ENCODE measurements at regions not wholly inside any gene's neighbourhood (a gene's known extent, or its start where the extent isn't known, plus 50 kb on each side); places are given as distances from the start of the nearest gene placed in this dataset.

GRCh38 chr2:15751477-15751876 is 159.8 kb downstream of the DDX1 start:
- WGBS, 2 experiments (ENCODE audit: extremely low coverage in 1 of 2, insufficient coverage in 1 of 2, insufficient read length in 1 of 2, insufficient replicate concordance in 2 of 2, low coverage in 1 of 2, low lambda C conversion rate in 2 of 2, missing lambda C conversion rate in 1 of 2), result 88% methylated on average over 2 of the region's 2 CpGs; no CpG with 5 or more reads in 1 of the 2 experiments
- H3K4me3 ChIP-seq (ENCODE audit: extremely low read depth in 1 of 4, insufficient read depth in 2 of 4, low read depth in 3 of 4, low read length in 4 of 4), result no peak overlapping the region
- no peak overlapping the region for H4K8ac ChIP-seq (ENCODE audit: extremely low read depth, insufficient read depth, low read length)
- H3K4me1 ChIP-seq (replicated peaks in 1 of 4; ENCODE audit: control insufficient read depth in 3 of 4, insufficient read depth in 4 of 4, low read length in 3 of 4), result peaks cover 5 to 12% (median 10%) of the 10 kb centered on the region in 4 experiments
- no peak overlapping the region for H3K9ac ChIP-seq (replicated peaks in 1 of 4; ENCODE audit: extremely low read depth in 1 of 4, low read depth in 3 of 4, low read length in 3 of 4)
- no peak overlapping the region for H3K4me2 ChIP-seq (ENCODE audit: insufficient read depth in 1 of 2, low read depth in 2 of 2, low read length in 2 of 2)
- H3K27me3 ChIP-seq (replicated peaks in 1 of 4; ENCODE audit: control insufficient read depth in 3 of 4, extremely low read depth in 1 of 4, insufficient read depth in 3 of 4, low read length in 3 of 4), result no peaks in the 10 kb centered on the region
- no peak overlapping the region for H3K4ac ChIP-seq (replicated peaks; ENCODE audit: insufficient read length, low read depth, low read length)
- no peak overlapping the region for H4K5ac ChIP-seq (ENCODE audit: insufficient read length, low read depth, low read length)
- H2BK15ac ChIP-seq (ENCODE audit: low read length), result no peak overlapping the region
- H2BK5ac ChIP-seq (ENCODE audit: low read depth, low read length), result no peak overlapping the region
- H3K27ac ChIP-seq (ENCODE audit: low read depth, low read length), result no peak overlapping the region
- H3K79me1 ChIP-seq (ENCODE audit: low read depth, low read length), result no peaks in the 10 kb centered on the region
- H3K18ac ChIP-seq (ENCODE audit: extremely low read depth, low read length), result no peak overlapping the region
- 0 out of 4 replicates have a peak, but pooled peaks cover 0 to 3% of the 10 kb centered on the region in 2 experiments for H3K9me3 ChIP-seq (ENCODE audit: insufficient read depth in 2 of 2, low read depth in 1 of 2, low read length in 1 of 2)
- no peaks in the 10 kb centered on the region for H3K23me2 ChIP-seq (ENCODE audit: low read depth, low read length)
- DNase-seq (ENCODE audit: low read depth in 1 of 2, low spot score in 2 of 2), result no peak
- no peak overlapping the region for H2BK120ac ChIP-seq (replicated peaks; ENCODE audit: low read depth, low read length)
- no peak overlapping the region for H2AFZ ChIP-seq (ENCODE audit: low read length)
- no peaks in the 10 kb centered on the region for H4K20me1 ChIP-seq (replicated peaks in 1 of 2; ENCODE audit: control insufficient read depth in 1 of 2, insufficient read depth in 2 of 2, low read length in 2 of 2)
- no peak for FAIRE-seq
- no peak overlapping the region for H3K14ac ChIP-seq (ENCODE audit: insufficient read length)
- no peak overlapping the region for H2BK12ac ChIP-seq (ENCODE audit: low read depth, low read length)
- ChIA-PET POLR2A (ENCODE audit: partially characterized antibody) (interaction anchor here (0.6 kb wide), 1 partner anchor 8 kb away, joined by 3 read pairs; no protein-coding TSS in a partner anchor), CTCF (ENCODE audit: partially characterized antibody) (interaction anchor here (0.7 to 4.6 kb wide), 11 partner anchors 8 to 193 kb away, joined by 3 to 29 read pairs (median 5); no protein-coding TSS in a partner anchor)
- H3K56ac ChIP-seq (replicated peaks; ENCODE audit: insufficient read length, low read depth, low read length), result no peak overlapping the region
- no peaks in the 10 kb centered on the region for H3K36me3 ChIP-seq (ENCODE audit: control insufficient read depth in 2 of 4, insufficient read depth in 4 of 4, low read length in 3 of 4)
- H2AK5ac ChIP-seq (ENCODE audit: low read depth, low read length), result no peak overlapping the region
- no peak overlapping the region for H3K23ac ChIP-seq (ENCODE audit: insufficient read length)
- no peak overlapping the region for H2BK20ac ChIP-seq (ENCODE audit: low read length)
- H4K91ac ChIP-seq (replicated peaks; ENCODE audit: insufficient read length, low read length), result no peak overlapping the region
- no peaks in the 10 kb centered on the region for H3K79me2 ChIP-seq (ENCODE audit: control insufficient read depth in 1 of 2, insufficient read depth in 2 of 2, low read length in 2 of 2)
- TF ChIP-seq BCL11A (IDR thresholded peaks at IDR 0.05; ENCODE audit: low read depth in 2 of 2, low read length in 2 of 2) (no peak), CREB1 (IDR thresholded peaks at IDR 0.05) (no peak), CBX8 (IDR thresholded peaks at IDR 0.05; ENCODE audit: borderline replicate concordance, low read depth, low read length) (no peak), SIRT6 (IDR thresholded peaks at IDR 0.05; ENCODE audit: low read length) (no peak), EP300 (IDR thresholded peaks at IDR 0.05; ENCODE audit: borderline replicate concordance in 1 of 2, low read depth in 2 of 2, low read length in 2 of 2) (no peak), BRCA1 (IDR thresholded peaks at IDR 0.05; ENCODE audit: low read depth, low read length) (no peak), E2F6 (IDR thresholded peaks at IDR 0.05) (no peak), GABPA (IDR thresholded peaks at IDR 0.05; ENCODE audit: borderline replicate concordance, insufficient read depth, low read length) (no peak), JUN (IDR thresholded peaks at IDR 0.05; ENCODE audit: low read depth, low read length) (no peak), ASH2L (IDR thresholded peaks at IDR 0.05; ENCODE audit: low read length) (no peak), MAFK (IDR thresholded peaks at IDR 0.05; ENCODE audit: low read depth, low read length) (no peak), EGR1 (IDR thresholded peaks at IDR 0.05; ENCODE audit: borderline replicate concordance, low read depth, low read length) (no peak), SP2 (IDR thresholded peaks at IDR 0.05; ENCODE audit: low read length) (no peak), FOSL1 (IDR thresholded peaks at IDR 0.05; ENCODE audit: insufficient read depth, low read depth, low read length) (no peak), POLR2AphosphoS5 (IDR thresholded peaks at IDR 0.05; ENCODE audit: low read depth, low read length) (no peak), TCF12 (IDR thresholded peaks at IDR 0.05; ENCODE audit: low read depth, low read length) (no peak)
